WTC11 (cell line): ENCODE measurements at regions not wholly inside any gene's neighbourhood (a gene's known extent, or its start where the extent isn't known, plus 50 kb on each side); places are given as distances from the start of the nearest gene placed in this dataset.

Source experiments
- ETV6 ChIP-seq: sonication (generic); formaldehyde crosslinking; IDR thresholded peaks from 2 replicates; pipeline ENCODE4 v1.8.1; 2022; ENCODE audit warnings: mild to moderate bottlenecking, missing genetic modification reagents
- TF ChIP-seq, protein P1 (sequence below): fragments of 200-600 bp; IDR thresholded peaks from 2 replicates; pipeline ENCODE4 v1.8.0; 2022; ENCODE audit warnings: antibody characterized with exemption

GRCh38 chr2:241989074-241989473 lies 119.5 kb downstream of the RTP5 start:
- TF ChIP-seq ETV6 (CRISPR knock-in tag), result no peak
- TF ChIP-seq, protein P1, sequence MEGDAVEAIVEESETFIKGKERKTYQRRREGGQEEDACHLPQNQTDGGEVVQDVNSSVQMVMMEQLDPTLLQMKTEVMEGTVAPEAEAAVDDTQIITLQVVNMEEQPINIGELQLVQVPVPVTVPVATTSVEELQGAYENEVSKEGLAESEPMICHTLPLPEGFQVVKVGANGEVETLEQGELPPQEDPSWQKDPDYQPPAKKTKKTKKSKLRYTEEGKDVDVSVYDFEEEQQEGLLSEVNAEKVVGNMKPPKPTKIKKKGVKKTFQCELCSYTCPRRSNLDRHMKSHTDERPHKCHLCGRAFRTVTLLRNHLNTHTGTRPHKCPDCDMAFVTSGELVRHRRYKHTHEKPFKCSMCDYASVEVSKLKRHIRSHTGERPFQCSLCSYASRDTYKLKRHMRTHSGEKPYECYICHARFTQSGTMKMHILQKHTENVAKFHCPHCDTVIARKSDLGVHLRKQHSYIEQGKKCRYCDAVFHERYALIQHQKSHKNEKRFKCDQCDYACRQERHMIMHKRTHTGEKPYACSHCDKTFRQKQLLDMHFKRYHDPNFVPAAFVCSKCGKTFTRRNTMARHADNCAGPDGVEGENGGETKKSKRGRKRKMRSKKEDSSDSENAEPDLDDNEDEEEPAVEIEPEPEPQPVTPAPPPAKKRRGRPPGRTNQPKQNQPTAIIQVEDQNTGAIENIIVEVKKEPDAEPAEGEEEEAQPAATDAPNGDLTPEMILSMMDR, result no peak
